ENCODE measurements at regions not wholly inside any gene's neighbourhood (a gene's known extent, or its start where the extent isn't known, plus 50 kb on each side); places are given as distances from the start of the nearest gene placed in this dataset.
"Not testable (repeated sequence)": the region's sequence is repeated elsewhere in the genome, so short reads cannot be mapped to it uniquely, and the experiment has no call there.

DNA sequence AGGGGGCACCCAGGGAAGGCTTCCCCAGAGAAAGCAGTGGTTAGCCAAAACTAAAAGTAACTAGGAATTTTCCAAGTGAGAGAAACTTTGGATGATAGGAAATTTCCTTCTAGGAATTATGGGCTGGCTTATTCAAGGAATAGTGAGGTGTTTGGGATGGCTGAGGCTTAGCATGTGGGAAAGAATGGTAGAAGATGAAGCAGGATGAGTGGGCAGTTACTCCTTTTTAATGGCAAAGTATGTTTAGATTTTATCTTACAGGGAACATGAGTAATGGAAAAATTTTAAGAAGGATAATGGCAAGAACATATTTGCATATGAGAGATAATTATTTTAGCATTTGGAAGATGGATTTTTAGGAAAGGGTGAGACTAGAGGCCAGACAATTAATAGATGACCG lies 197.6 kb downstream of the SLC38A4 start:
- Mint-ChIP-seq H3K4me1 (ENCODE audit: low read depth) (peaks cover 12% of the 10 kb centered on the region), H3K27ac (no peak overlapping the region)
- TF ChIP-seq, protein P1, sequence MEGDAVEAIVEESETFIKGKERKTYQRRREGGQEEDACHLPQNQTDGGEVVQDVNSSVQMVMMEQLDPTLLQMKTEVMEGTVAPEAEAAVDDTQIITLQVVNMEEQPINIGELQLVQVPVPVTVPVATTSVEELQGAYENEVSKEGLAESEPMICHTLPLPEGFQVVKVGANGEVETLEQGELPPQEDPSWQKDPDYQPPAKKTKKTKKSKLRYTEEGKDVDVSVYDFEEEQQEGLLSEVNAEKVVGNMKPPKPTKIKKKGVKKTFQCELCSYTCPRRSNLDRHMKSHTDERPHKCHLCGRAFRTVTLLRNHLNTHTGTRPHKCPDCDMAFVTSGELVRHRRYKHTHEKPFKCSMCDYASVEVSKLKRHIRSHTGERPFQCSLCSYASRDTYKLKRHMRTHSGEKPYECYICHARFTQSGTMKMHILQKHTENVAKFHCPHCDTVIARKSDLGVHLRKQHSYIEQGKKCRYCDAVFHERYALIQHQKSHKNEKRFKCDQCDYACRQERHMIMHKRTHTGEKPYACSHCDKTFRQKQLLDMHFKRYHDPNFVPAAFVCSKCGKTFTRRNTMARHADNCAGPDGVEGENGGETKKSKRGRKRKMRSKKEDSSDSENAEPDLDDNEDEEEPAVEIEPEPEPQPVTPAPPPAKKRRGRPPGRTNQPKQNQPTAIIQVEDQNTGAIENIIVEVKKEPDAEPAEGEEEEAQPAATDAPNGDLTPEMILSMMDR (IDR thresholded peaks at IDR 0.05; ENCODE audit: unreplicated experiment) = no peak

DNA sequence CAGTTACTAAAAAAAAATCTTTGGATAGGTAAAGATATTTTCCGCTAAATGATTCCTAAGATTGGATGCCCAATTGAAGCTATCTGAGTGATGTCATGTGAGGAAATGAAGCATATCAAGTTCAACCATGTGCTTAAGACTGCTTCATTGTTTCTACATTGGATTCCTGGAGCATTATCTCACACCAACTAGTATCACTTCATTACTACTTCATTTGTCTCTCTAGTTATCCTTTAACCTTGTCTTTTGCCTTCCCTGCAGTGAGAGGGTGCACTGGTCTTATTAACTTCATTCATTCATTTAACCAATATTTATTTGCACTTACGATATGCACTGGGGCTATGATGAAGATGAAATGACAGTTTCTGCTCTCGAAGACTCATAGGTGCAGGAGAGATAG lies 198.1 kb downstream of the SLC38A4 start:
- no peak overlapping the region for H3K27ac Mint-ChIP-seq
- TF ChIP-seq, protein P1 (IDR thresholded peaks at IDR 0.05; ENCODE audit: unreplicated experiment) = no peak
- DNase-seq (ENCODE audit: low spot score, unreplicated experiment) = no peak
- H3K36me3 Mint-ChIP-seq (ENCODE audit: insufficient read depth) = no peaks in the 10 kb centered on the region
- H3K4me3 Mint-ChIP-seq (ENCODE audit: low read depth) = no peak overlapping the region
- H3K4me1 Mint-ChIP-seq (ENCODE audit: low read depth) = peaks cover 12% of the 10 kb centered on the region
- peaks cover 4% of the 10 kb centered on the region for H3K9me3 Mint-ChIP-seq (ENCODE audit: low read depth)
- no peaks in the 10 kb centered on the region for H3K27me3 Mint-ChIP-seq

More for the DNA sequence above, 197.6 kb downstream of the SLC38A4 start:
- DNase-seq (ENCODE audit: low spot score, unreplicated experiment) = no peak
- Mint-ChIP-seq H3K27me3 (no peaks in the 10 kb centered on the region), H3K4me3 (ENCODE audit: low read depth) (no peak overlapping the region), H3K36me3 (ENCODE audit: insufficient read depth) (peaks cover 2% of the 10 kb centered on the region), H3K9me3 (ENCODE audit: low read depth) (peaks cover 7% of the 10 kb centered on the region)

DNA sequence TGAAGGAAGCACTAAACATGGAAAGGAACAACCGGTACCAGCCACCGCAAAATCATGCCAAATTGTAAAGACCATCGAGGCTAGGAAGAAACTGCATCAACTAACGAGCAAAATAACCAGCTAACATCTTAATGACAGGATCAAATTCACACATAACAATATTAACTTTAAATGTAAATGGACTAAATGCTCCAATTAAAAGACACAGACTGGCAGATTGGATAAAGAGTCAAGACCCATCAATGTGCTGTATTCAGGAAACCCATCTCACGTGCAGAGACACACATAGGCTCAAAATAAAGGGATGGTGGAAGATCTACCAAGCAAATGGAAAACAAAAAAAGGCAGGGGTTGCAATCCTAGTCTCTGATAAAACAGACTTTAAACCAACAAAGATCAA lies 206.3 kb downstream of the SLC38A4 start:
- H3K9me3 Mint-ChIP-seq (ENCODE audit: low read depth) = peaks cover 28% of the 10 kb centered on the region
- not testable (repeated sequence) for H3K27me3 Mint-ChIP-seq; H3K4me3 Mint-ChIP-seq (ENCODE audit: low read depth); H3K27ac Mint-ChIP-seq; H3K36me3 Mint-ChIP-seq (ENCODE audit: insufficient read depth); DNase-seq (ENCODE audit: low spot score, unreplicated experiment); H3K4me1 Mint-ChIP-seq (ENCODE audit: low read depth)

DNA sequence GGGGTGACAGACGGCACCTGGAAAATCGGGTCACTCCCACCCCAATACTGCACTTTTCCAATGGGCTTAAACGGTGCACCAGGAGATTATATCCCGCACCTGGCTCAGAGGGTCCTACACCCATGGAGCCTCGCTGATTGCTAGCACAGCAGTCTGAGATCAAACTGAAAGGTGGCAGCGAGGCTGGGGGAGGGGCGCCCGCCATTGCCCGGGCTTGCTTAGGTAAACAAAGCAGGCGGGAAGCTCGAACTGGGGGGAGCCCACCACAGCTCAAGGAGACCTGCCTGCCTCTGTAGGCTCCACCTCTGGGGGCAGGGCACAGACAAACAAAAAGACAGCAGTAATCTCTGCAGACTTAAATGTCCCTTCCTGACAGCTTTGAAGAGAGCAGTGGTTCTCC lies 208.1 kb downstream of the SLC38A4 start:
- not testable (repeated sequence) for H3K4me3 Mint-ChIP-seq (ENCODE audit: low read depth); DNase-seq (ENCODE audit: low spot score, unreplicated experiment); H3K36me3 Mint-ChIP-seq (ENCODE audit: insufficient read depth); H3K27ac Mint-ChIP-seq; H3K4me1 Mint-ChIP-seq (ENCODE audit: low read depth); H3K27me3 Mint-ChIP-seq
- H3K9me3 Mint-ChIP-seq (ENCODE audit: low read depth) = peaks cover 28% of the 10 kb centered on the region

DNA sequence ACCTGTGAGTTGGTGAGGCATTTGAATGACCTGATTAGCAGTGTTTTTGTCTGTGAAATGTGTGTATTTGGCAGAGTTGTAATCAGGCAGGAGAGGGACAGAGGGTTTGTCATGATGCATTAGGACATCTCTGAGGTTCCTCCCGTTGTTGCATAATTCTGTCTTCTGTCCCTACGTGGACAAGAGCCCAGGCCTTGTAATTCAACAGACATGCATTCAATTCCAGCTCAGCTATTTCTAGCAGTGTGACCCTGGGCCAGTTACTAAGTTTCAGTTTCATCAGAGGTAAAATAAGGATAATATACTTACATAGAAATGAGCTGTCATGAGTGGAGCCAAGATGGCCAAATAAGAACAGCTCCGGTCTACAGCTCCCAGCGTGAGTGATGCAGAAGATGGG lies 208.6 kb downstream of the SLC38A4 start:
- H3K27me3 Mint-ChIP-seq = no peaks in the 10 kb centered on the region
- H3K4me1 Mint-ChIP-seq (ENCODE audit: low read depth) = no peaks in the 10 kb centered on the region
- TF ChIP-seq, protein P1 (IDR thresholded peaks at IDR 0.05; ENCODE audit: unreplicated experiment) = no peak
- H3K27ac Mint-ChIP-seq = no peak overlapping the region
- peaks cover 28% of the 10 kb centered on the region for H3K9me3 Mint-ChIP-seq (ENCODE audit: low read depth)
- H3K36me3 Mint-ChIP-seq (ENCODE audit: insufficient read depth) = peaks cover 2% of the 10 kb centered on the region
- no peak overlapping the region for H3K4me3 Mint-ChIP-seq (ENCODE audit: low read depth)
- no peak for DNase-seq (ENCODE audit: low spot score, unreplicated experiment)

DNA sequence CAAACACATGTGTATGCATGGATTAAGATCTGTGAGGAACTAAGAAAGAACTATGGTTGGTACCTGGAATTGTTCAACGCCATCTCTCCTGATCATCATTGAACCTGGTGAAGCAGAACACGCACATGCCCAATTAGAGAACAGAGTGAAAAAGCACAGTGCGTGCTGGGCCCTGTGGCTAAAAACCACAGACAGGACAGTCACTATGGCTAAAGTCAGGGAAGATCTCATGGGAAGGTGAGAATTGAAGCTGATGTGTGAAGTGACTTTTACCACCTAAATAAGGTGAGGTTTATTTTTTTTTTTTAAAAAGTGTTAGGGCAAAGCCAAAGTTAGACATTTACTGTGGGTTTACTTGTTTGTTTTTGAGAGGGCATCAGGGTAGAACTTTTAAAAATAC lies 215.0 kb downstream of the SLC38A4 start:
- no peak for DNase-seq (ENCODE audit: low spot score, unreplicated experiment)
- Mint-ChIP-seq H3K4me3 (ENCODE audit: low read depth) (no peak overlapping the region), H3K9me3 (ENCODE audit: low read depth) (no peaks in the 10 kb centered on the region), H3K4me1 (ENCODE audit: low read depth) (peaks cover 4% of the 10 kb centered on the region), H3K36me3 (ENCODE audit: insufficient read depth) (no peaks in the 10 kb centered on the region), H3K27ac (no peak overlapping the region), H3K27me3 (no peaks in the 10 kb centered on the region)
- TF ChIP-seq, protein P1 (IDR thresholded peaks at IDR 0.05; ENCODE audit: unreplicated experiment) = no peak

All from progenitor cell of endocrine pancreas (in vitro differentiated cells).